Breast epithelium (tissue), 3 donors: ENCODE measurements at regions not wholly inside any gene's neighbourhood (a gene's known extent, or its start where the extent isn't known, plus 50 kb on each side); places are given as distances from the start of the nearest gene placed in this dataset.

Experiments used
- POLR2A ChIP-seq: fragments of 450-650 bp; IDR thresholded peaks from one replicate; pipeline ENCODE4 v1.6.1; 2016; ENCODE audit warnings: antibody characterized with exemption, mild to moderate bottlenecking, moderate library complexity
- TF ChIP-seq, protein P1 (sequence below), 3 donors: fragments of 450-650 bp; IDR thresholded peaks; one replicate each; pipeline ENCODE4 v1.5.1; 2016 to 2017; ENCODE audit warnings: antibody characterized with exemption in 3 of 3, mild to moderate bottlenecking in 3 of 3, moderate library complexity in 3 of 3

DNA sequence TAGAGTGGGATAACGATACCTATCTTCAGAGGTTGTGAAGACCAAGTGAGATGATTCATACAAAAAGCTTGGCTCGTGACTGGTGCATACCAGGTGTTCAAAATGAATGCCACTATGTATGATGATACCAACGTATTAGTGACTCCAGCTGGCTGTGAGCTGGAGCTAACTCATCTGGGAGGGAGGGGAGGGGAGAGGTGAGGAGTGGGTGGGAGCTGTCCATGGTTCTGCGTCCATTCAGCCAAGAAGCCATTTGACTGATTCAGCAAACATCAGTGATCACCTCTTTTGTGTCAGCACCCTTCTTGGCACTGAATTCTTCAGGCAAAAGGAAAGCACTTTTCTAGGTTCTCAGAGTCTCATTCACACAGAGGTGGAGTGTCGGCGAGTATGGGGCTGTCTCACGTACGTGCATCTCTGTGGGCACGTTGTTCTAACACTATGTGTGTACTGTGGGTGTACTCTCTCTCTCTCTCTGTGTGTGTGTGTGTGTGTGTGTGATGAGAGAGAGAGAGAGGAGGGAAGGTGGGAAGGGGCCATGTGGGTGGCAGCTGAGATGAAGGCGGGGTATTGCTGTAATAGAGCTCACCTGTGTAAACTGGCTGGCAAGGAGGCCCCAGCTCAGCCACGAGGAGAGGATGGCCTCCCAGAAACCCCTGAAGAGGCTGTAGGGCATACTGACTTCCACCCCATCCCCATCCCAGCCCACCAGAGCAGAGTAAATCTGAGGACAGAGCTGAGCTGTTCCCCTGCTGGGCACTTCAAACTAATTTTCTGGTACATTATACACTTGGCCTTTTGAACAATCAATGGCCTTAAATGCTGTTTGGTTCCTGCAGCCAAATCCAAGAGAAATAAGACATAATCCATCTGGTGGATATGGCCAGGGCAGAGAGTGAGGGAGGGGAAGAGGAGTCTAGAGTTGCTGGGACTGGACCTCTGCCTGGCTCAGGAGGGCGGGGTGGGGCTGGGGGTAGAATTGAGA lies 96.1 kb upstream of the THY1 start:
- TF ChIP-seq, protein P1, sequence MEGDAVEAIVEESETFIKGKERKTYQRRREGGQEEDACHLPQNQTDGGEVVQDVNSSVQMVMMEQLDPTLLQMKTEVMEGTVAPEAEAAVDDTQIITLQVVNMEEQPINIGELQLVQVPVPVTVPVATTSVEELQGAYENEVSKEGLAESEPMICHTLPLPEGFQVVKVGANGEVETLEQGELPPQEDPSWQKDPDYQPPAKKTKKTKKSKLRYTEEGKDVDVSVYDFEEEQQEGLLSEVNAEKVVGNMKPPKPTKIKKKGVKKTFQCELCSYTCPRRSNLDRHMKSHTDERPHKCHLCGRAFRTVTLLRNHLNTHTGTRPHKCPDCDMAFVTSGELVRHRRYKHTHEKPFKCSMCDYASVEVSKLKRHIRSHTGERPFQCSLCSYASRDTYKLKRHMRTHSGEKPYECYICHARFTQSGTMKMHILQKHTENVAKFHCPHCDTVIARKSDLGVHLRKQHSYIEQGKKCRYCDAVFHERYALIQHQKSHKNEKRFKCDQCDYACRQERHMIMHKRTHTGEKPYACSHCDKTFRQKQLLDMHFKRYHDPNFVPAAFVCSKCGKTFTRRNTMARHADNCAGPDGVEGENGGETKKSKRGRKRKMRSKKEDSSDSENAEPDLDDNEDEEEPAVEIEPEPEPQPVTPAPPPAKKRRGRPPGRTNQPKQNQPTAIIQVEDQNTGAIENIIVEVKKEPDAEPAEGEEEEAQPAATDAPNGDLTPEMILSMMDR (IDR thresholded peaks at IDR 0.05): no peak
- TF ChIP-seq POLR2A: no peak
